ENCODE measurements at regions not wholly inside any gene's neighbourhood (a gene's known extent, or its start where the extent isn't known, plus 50 kb on each side); places are given as distances from the start of the nearest gene placed in this dataset.

DNA sequence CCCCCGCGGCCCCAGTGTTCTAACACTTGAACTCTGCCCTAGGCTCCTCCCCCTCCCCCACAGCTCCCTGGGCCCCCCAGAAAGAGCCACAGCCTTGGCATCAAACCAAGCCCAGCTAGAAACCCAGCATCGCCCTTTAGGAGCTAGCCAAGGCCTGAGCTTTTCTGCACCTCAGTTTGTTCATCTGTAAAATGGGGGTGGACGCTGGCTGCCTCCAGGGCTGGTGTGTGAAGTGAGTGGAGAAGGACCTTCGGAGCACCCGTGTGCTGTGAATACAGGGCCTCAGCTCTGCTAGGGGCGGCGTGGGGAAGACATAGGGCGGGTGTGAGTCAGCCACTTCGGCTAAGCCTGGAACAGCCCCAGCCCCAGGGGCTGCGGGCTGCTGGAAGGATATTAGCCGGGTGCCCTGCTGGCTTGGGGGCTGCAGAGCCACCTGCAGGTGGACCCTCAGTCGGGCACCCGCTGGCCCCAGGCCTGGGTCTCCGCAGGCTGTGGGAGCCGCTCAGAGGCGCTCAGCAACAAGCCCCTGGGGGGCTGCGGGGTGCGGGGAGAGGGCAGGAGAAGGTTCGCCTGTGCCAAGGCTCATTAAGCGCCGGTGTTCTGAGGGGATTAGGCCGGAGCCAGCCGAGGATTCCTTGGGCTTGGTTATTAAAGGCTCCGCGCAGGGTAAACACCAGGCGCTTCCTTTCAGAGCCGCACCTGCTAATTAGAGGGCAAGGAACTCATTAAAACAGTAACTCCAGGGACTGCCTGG, 217.0 kb upstream of the CIBAR2 start:
- DNase-seq = no peak

DNA sequence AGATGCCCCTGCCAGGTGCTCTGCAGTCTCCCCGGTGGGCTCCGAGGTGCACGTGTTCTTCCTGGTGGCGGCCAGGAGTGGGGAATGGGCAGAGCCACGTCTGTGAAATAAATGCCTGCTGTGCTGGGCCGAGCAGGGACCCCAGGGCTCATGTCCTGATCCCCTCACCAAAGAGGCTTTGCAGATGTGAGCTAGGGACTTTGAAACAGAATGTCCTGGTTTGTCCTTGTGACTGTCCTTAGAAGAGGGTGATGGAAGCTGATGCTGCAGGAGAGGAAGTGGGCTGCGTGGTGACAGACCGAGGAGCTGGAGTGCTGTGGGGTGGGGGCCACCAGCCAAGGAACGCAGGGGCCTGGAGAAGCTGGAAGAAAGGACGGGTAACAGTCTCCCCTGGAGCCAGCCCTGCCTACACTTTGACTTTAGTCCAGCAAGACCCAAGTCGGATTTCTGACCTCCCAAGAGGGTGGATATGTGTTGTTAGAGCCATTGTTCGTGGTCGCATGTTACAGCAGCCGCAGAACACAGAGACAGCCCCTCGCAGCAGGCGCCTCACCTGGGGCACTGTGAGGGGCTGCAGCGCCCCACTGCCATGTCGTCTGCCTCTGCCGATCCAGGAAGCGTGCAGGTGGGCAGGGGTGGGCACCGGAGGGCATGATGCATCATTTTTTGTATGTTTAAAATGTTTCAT, 217.9 kb upstream of the CIBAR2 start:
- no peak for DNase-seq

DNA sequence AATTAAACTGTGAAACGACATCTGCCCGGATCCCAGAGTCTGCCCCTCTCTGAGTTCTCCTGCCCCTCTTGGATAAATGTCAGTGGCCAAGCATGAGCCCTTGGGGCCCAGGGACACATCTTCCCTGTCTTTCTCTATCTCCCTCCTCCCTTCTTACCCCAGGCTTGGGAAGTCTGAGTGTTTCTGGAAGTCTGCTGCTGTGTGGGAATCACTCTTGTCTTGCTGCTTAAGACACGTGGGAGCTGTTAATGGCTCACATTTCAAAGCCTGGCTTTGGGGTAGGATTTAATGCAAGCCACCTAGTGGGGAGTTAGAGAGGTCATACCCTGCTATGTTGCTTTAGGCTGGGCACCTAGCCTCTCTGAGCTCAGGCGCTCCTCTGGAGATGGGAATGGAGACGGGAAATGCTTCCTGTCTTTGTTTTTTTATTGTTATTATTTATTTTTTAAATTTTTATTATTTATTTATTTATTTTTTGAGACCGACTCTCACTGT, 218.5 kb upstream of the CIBAR2 start:
- DNase-seq = no peak

DNA sequence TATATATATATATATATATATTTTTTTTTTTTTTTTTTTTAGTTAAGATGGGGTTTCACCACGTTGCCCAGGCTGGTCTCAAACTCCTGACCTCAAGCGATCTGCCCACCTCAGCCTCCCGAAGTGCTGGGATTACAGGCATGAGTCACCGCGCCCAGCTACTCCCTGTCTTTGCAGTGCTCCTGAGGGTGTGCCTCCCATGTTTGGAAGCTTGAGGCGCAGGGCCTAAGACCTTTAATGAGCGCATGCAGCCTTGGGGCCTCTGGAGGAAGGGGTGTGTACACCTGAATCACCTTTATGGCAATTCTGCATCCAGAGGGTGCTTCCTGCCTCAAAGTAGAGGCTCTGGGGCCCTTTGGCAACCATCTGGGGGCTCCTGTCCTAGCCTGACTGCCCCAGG, 219.4 kb upstream of the CIBAR2 start:
- DNase-seq = no peak

DNA sequence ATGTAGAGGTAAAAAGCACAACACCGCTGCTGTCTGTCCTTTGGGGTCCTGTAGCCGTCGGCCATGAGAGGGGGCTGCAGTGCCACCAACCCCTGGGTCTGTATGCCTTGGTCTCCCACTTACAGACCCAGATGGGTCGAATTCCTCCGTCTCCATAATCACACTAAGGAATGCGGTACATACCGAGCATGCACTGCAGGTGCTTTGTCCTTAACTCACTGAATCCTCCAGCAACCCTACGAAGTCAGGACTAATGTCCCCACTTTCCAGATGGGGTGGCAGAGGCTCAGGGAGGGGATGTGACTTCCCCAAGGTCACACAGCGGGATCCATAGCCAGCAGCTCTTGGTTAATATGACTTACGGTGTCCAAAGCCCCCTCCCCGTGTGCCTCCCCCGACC, 219.9 kb upstream of the CIBAR2 start:
- no peak for DNase-seq

DNA sequence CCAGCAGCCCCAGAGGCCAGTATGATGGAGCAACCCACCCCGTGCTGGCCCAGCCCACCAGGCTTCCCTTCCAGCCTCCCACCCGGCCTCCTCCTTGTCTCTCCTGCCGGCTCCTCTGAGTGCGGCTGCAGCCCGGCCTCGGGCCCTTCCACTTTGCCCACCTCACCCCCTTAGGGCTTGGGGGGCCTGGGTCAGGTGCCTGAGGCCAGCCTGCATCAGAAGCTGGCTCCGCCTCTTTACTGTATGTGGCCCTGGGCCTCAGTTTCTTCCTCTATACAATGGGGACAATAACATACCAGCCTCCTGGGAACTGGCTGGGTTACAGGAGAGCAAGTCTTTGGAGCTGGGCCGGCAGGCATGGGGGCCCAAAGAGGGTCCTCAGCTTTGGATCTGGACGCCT, 221.1 kb upstream of the CIBAR2 start:
- DNase-seq = no peak

DNA sequence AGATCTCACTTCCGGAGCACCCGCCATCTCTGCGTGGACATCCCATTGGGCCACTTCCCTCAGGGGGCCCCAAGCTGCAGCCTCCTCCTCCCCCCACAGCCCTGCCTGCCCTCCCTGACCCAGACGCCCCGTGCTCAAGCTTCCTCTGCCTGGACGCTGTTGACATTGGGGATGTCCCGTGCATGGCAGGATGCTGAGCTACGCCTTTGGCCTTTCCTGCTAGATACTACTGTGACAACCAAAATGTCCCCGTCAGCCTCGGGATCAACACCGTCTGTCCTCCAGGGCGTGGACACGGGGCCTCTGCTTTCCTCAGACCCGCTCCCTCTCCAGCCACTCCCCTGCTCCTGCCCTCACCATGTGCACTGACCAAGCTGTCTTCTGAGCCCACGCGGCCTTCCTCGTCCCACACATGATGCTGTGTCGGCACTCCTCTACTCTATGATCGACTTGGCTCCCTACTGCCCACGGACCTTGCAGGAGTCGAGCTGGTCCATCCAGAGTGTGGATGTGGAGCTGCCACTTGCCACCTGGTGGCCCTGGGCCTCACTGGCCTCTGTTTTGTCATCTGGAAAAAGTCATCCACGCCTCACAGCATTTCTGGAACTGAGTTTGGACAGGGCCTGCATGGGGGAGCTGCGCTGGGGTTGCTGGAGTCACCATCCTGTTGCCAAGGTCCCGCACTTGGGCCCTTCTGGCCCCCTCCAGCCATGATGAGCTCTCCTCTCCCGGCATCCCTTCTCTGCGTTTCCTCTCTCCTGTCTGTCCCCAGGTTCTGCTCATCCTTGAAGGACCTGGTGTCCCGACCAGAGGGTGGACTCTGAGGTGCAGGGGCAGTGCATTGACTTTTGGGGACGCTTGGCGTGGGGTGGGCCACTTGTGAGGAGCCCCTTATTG, 221.7 kb upstream of the CIBAR2 start:
- DNase-seq = no peak

DNA sequence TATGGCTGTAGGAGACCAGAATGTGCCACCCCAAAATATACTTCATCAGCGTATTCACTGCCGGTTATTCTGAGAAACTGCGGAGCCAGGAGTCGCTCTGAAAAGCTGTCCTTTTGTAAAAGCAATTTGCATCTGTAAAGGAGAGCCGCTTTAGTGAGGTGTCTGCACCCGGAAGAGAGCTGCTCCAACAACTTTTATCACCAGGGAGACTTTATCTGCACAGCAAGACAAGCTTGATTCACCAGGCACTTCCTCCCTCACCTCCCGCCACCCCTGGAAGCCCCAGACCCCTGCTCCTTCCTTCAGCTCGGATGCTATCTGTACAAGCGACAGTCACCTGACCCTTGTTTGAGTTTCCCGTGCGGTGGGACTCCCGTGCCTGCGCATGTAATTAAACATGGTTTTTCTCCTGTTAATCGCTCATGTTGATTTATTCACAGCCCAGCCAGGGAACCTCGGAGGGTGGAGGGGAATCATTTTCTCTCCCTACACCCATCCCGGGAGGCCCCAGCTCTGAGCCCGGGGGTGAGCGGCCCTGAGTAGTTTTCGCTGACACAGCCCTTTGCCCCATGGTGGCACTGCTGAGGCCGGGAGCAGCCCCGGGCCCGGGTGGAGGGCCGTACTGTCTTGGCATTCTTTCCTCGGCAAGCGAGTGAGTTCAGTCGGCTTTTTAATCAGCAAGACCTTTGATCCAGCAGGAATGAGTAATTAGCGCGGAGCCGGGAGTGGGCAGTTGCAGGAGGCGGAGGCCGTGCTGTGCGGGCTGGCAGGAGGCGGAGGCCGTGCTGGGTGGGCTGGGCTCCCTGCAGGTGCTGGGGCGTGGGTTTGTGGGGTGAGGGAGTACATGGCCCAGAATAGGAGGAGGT, 222.7 kb upstream of the CIBAR2 start:
- no peak for DNase-seq

DNA sequence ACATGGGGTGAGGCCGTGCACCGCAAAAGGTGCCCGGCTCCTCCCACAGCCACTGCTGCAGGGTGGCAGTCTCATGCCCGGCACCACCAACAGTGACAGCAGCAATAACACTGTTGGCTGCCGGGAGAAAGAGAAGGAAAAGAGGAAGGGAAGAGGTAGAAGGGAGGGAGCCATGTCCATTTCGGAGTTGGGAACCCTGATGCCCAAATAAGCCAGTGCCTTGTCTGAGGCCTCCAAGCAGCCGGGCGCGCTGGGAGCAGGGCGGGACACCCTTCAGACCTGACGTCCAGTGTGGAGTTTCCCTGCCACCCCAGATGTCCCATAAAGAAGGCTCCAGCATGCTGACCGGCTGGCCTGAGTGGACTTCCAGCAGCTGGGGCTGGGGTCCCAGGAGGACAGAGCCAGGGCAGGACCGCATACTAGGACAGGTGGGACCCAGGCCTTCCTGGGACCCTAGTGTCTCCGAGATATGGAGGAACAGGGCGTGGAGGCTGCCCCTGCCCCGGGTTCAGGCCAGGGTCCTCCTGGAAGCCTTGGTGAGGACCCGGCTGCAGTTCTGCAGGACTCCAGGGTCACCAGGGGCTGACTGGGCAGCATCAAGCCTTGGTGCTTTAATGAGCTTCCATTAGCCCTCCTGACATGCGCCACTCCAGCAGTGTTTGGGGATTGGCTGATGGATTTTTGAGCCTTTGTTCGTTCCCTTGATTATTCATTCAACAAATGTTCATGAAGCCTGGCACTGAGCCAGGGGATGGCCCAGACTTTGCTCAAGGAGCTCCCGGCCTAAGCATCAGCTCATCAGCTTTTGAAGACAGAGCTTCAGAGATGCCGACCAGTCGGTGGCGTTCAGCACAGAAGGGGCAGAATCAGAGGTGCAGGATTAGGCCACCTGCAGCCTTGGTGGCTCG, 223.6 kb upstream of the CIBAR2 start:
- DNase-seq = no peak

DNA sequence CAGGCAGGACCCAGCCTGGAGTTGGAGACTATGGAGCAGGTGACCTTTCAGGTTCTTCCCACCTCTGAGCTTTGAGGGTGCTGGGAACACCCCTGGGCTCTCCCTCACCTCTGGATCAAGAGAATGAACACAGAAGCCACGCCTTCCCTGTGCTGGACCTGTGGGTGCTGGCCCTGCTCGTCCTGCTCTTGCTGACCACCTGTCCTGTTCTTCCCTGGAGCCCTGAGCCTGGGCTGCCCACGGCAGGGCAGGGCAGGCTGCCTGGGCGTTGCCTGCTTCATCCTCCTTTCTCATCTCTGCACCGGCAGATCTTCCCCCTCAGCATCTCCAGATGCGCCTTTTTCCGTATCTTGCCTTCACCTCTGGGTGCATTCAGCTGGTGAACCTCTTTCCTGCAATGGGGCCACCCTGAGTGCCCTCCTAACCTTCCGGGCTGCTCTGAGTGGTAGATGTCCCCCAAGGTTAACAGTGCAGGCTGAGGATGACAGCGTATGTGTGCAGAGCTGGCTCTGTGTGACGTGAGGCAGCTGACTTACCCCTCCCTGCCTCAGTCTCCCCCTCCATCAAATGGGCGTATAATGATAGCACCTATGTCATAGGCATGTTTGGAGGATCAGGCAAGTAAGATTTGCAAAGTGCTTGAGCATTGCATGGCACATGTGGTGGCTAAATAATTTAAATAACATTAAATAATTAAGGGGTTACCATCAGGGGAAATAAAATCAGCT, 225.8 kb upstream of the CIBAR2 start:
- no peak for DNase-seq

DNA sequence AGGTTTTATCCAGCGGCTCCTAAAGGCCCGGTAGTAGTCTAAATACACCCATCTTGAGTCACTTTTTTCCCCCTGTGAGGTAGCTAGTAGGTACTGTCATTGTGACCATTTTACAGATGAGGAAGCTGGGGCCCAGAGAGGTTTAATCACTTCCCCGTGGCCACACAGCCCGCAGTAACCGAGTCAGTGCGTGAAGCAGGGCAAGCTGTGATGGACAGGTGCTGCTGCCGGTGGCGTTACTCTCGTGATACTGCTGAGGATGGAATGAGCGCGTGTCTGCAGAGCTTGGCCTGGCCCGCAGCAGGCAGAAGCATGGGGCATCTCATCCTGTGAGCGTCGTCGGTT, 226.3 kb upstream of the CIBAR2 start:
- DNase-seq = no peak

DNA sequence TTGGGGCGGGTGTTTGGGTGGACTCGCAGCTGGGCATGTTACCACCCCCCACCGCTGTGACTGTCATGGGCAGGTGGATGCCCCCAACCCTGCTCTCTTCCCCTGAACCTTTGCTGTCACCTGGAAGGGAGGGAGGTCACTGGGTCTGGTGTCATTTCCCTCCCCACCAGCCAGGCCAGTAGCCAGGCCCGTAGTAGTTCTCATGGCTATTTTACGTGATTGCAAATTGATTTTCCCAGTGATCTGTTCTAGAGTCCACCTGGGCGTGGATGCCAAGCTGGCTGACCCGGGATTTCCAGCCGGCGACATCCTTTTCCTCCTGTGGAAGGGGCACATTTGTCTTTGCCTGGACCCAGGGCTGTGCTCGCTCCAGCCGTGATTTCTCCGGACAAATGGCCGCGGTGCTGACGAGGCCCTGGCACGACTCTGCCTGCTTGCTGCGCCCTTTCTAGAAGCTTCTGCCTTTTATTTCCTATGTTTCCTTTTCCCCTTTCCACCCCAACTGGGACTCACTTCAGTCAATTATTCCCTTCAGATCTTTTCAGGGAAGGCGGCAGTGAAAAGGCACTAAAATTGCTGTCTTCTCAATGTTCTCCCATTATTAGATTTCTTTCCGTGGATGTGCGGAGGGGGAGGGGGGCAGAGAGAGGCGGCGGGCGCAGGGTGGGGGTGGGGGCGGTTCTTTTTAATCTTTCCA, 226.9 kb upstream of the CIBAR2 start:
- no peak for DNase-seq

DNA sequence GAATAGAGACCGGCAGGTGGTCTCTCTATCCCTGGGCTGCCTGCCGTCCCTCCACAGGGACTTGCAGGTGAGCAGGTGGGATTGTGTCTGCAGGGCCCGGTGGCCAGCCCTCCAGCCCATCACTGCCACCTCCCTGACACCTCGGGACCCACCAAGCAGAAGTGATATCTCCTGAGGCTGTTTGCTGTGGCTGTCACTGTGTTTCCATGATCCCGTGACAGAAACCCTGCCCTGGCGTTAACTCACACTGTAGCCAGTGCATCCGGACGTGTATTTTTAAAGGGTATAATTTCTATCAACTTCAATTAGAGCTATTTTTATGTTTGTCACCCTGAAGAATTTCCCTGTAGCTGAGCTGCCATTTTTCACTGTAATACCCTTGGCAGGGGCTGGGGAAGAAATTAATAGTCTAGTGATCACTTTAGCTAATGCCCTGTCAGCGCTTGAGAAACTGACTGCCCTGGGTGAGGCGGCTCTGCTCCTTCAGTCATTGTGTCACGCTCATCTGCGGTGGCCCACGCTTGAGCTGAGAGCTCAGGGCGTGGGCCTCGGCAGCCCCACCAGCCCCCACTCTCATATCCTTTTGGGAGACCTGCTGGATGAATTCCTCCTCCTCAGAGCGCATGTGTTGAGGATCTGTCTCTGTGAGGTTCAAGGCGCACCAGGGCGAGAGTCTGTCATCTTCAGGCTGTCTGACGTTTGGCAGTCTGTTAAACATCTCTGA, 229.9 kb upstream of the CIBAR2 start:
- no peak for DNase-seq

DNA sequence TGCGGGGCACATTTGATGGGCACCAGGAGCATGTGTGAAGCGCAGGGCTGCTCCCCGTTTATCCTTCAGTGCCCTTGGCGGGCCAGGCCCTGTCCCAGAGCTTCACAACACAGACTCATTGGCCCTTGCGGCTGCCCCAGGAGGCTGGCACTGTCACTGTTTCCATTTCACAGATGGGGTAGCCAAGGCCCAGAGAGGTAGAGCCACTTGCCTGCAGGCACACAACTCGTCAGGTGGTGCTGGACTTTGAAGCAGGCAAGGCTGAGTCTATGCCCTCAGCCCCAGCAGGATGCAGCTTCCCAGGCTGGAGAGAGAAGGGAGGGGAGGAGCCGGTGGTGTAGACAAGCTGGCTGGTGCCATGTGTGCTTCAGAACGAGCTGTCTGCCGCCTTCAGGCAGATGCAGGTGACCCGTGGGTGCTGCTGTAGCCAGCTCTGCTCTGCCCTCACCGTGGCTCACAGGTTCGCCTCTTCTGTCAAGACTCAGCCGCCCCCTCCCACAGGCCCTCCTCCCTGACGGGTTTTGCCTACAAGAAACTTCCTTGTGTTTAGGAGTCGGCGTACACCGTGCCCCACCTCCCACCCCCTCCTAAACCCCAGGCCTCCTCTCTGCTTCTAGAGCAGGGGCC, 232.3 kb upstream of the CIBAR2 start:
- DNase-seq = no peak

DNA sequence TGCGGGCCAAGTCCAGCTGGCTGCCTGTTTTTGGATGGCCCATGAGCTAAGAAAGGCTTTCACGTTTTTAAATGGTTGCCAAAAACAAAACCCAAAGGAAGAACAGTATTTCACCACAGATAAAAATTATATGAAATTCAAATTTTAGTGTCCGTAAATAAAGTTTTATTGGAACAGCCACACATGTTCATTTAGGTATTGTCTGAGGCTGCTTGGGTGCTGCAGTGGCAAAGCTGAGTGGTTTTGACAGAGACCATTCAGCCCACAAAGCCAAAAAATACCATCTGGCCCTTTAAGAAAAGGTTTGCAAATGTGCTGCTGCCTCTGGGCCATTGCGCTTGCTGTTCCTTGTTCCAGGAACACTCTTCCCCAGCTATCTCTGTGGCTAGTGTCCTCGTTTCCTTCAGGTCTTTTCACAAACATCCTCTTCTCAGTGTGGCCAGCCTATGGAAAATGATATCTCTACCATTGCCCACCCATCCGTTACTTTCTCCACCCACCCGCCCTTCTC, 232.9 kb upstream of the CIBAR2 start:
- no peak for DNase-seq

DNA sequence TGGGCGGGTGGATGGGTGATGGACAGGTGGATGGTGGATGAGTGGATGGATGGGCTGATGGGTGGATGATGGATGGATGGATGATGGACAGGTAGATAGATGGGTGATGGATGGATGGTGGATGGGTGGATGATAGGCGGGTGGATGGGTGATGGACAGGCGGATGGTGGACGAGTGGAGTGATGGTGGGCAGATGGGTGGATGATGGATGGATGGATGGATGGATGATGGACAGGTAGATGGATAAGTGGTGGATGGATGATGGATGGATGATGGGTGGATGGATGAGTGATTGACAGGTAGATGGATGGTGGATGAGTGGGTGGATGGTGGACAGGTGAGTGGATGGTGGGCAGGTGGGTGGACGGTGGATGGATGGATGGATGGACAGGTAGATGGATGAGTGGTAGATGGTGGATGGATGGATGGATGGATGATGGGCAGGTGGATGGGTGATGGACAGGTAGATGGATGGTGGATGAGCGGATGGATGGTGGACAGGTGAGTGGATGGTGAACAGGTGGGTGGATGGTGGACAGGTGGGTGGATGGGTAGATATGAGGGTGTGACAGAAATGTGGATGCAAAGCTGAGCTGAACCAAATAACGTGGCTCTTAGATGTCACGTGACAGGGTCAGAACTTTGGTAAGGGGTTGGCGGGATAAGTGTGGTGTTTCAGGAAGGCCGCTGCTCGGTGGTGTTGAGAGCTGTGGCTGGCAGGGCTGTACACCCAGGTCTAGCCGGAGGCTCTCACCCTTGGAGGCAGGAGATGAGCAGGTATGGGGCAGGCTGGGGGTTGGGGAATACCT, 234.3 kb upstream of the CIBAR2 start:
- DNase-seq = no peak

DNA sequence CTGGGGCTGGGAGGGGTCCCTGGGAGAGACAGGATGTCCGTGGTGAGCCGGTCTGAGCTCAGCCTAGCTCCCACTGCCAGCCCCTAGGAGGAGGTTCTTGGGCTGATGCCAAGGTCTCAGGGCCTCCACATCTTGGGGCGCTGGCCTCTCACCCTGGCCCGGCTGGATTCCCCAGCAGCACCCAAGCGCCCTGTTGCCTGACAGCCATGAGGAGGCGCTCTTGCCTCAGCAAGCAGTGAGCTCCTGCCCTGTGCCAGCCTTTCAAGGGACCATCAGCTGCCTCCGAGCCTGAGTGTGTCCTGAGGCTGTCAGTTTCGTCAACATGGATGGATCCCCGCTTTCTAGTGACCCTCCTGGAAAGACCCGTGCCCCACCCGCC, 234.9 kb upstream of the CIBAR2 start:
- no peak for DNase-seq
